ENCODE measurements at regions not wholly inside any gene's neighbourhood (a gene's known extent, or its start where the extent isn't known, plus 50 kb on each side); places are given as distances from the start of the nearest gene placed in this dataset.
"Not testable (repeated sequence)": the region's sequence is repeated elsewhere in the genome, so short reads cannot be mapped to it uniquely, and the experiment has no call there.

GRCh38 chr21:5065240-5066211 is 5455.9 kb upstream of the TPTE start:
- DNase-seq (ENCODE audit: low read depth, low spot score): not testable (repeated sequence)

DNA sequence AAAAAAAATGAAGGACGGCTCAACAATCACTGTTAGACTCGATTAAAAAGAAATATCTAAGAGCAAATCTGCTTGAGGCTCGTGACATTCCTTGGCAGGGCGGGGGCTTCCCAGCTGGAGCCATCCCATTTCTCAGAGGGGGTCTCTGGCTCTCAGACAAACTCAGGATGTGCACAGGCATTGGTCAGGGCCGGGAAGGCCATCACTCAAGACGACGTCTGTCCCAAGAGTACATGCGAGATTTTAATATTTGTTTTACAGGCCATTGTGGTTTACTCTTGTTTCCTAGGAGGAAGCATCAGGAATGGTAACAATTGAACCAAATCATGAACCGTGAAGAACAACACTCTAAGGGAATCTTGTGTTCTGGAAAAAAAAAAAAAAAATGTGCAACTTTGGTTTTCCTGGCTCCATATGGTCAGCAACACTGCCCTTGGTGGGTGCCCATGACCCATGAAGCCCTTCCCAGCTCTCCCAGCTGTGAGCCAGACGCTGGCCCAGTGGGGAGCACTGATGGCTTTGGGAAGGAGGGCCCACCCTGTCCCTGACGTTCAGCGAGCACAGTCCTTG is 5454.6 kb upstream of the TPTE start:
- not testable (repeated sequence) for DNase-seq (ENCODE audit: low read depth, low spot score)

DNA sequence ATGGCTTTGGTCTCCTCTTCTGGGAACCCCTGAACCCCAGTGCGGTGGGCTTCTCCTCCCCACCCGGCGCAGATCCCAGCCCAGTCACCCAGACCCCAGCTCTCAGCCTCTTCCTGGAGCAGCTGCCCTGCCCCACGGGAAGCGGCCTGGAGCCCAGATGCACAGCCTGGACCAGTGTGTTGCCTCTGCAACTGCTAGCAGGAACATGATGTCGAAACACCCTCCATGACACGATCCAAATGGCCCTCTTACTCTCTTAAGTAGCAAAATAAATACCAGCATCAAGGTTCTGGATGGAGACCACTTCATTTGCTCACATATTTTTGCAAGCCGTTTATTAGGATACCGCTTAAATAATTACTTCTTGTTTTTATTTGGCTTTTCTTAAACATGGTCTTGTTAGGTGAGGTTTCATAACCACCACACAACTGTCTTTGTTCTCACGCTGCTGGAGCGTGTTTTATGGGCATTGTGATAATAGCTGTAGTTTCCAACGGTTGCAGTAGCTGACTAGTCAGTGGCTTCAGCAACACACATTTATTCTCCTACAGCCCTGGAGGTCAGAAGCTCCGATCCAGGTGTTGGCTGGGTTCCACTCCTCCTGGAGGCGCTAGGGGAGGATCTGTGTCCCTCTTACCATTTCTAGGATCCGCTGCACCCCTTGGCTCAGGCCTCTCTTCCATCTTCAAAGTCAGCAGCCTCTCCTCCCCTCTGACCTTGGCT is 5453.9 kb upstream of the TPTE start:
- not testable (repeated sequence) for DNase-seq (ENCODE audit: low read depth, low spot score)

GRCh38 chr21:5068649-5069048 is 5452.7 kb upstream of the TPTE start:
- not testable (repeated sequence) for DNase-seq (ENCODE audit: low read depth, low spot score)

DNA sequence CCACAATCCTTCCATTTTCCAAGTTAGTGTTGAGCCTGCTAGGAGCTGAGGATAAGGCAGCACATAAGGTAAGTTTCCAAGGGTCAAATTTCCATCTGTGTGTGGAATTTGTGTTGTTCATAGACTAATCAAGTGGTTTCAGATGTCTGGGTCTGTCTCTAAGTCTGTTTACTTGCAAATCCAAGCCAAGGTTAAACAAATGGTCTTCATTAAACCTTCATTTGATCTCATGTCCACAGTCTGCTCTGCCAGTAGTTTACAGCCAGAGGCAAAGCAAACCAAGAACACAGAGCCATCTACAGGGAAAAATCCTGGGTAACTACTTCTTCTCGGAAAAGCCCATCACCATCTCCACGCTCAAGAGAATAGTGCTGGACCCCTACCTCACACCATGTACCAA is 5450.2 kb upstream of the TPTE start:
- not testable (repeated sequence) for DNase-seq (ENCODE audit: low read depth, low spot score)

DNA sequence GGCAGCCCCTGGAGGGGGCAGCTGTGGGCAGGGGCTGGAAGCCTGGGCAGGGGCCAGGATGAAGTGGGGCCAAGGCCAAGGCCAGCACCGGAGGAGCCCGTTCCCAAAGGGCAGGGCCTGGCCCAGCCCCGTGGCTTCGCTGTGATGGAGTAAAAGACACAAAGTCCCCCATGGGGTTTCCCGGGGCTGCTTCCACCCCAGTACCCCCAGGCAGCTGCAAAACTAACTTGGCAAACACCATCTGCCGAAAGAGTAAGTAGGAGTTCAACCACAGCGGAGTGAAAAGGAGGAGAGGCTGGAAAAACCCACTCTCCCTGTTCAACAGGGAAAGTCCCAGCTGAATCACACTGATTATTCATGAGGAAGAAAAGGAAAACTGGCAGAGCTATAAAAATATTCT is 5444.5 kb upstream of the TPTE start:
- not testable (repeated sequence) for DNase-seq (ENCODE audit: low read depth, low spot score)

- DNase-seq (ENCODE audit: low read depth, low spot score): not testable (repeated sequence)
These were observed 5442.0 kb upstream of the TPTE start for GRCh38 chr21:5079361-5079760.

GRCh38 chr21:5080015-5080414 is 5441.4 kb upstream of the TPTE start:
- DNase-seq (ENCODE audit: low read depth, low spot score): not testable (repeated sequence)

- DNase-seq (ENCODE audit: low read depth, low spot score): not testable (repeated sequence)
These were observed 5437.1 kb upstream of the TPTE start for GRCh38 chr21:5084246-5084645.

- DNase-seq (ENCODE audit: low read depth, low spot score): not testable (repeated sequence)
These were observed 5435.9 kb upstream of the TPTE start for GRCh38 chr21:5085456-5085855.

GRCh38 chr21:5086416-5086815 is 5435.0 kb upstream of the TPTE start:
- DNase-seq (ENCODE audit: low read depth, low spot score): not testable (repeated sequence)

GRCh38 chr21:5088820-5089219 is 5432.6 kb upstream of the TPTE start:
- not testable (repeated sequence) for DNase-seq (ENCODE audit: low read depth, low spot score)

- DNase-seq (ENCODE audit: low read depth, low spot score): not testable (repeated sequence)
These were observed 5431.8 kb upstream of the TPTE start for GRCh38 chr21:5089399-5090089.

- DNase-seq (ENCODE audit: low read depth, low spot score): not testable (repeated sequence)
These were observed 5431.0 kb upstream of the TPTE start for GRCh38 chr21:5090132-5091079.

- DNase-seq (ENCODE audit: low read depth, low spot score): not testable (repeated sequence)
These were observed 5430.1 kb upstream of the TPTE start for GRCh38 chr21:5091274-5091673.

DNA sequence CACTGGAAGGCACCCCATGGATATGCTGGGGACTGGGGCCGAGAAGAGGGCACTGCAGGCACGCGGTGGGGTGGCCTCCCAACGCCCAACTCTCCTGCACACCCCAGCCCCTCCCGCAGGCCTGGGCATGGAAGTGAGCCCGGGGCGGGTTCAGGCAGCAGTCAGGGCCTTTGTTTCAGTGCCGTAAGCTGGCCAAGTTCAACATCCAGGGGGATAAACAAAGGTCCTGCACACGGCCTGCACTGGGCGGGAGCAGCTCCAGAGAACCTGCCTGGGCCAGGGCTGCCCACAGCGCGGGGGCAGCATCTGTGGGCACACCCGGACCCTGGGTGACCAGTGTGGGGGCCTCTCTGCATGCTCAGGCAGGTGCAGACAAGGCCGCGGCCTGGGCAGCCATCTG is 5425.8 kb upstream of the TPTE start:
- DNase-seq (ENCODE audit: low read depth, low spot score): not testable (repeated sequence)

DNA sequence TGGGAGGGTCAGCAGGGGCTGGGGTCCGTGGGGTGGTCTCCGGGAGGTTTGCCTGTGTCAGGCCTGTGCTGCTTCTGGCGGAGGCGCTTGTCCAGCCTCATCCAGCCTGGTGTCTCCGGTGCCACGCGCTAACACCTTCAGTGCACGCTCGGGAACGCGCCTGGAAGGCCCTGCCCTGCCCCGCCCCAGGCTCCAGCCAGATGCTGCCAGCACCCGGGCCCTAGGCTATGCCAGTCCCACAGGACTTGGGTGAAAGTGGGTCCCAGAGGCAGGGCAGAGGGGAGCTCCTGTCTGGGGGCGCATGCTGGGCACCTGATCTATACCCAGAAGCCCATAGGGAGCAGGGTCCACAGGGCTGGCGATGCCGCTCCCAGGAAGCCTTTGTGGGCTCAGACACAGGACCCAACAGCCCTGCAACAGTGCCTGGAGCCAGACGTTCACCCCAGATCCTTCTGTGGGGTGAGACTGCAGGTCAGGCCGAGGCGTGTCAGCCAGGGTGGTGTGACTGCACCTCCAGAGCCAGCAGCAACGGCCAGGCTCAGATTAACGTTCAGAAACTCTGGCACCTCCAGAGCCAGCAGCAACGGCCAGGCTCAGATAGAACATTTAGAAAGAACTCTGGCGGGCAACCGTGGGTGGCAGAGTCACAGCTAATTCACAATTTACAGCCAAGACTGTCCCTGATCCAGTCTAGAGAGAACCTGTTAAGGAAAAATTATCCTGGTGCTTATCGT is 5423.2 kb upstream of the TPTE start:
- not testable (repeated sequence) for DNase-seq (ENCODE audit: low read depth, low spot score)

DNA sequence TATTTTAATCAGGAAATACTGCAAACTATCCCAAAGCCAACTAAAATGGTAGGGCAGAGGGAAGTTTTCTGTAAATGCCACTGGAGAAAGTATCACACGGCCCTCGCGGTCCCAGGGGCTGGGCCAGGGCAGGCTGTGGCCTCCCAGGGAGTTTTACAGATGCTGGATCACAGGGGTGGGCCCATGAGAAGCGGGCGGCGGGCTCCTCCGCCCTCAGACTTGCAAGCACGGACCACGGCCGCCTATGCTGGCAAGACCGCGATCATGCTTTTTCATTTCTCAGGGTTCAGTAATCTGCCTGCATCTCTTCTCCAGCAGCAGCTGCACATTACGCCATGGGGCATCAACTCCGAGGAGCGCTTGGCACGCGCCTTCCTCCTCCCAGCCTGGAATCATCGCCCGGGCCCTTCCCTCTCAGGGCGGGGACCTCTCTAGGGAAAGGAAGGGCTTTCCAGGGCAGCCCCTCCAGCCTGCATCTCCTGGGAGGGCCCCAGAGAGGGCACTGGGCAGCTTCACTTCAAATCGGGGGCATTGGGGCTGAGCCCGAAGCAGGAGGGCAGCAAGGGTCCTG is 5420.7 kb upstream of the TPTE start:
- not testable (repeated sequence) for DNase-seq (ENCODE audit: low read depth, low spot score)

- not testable (repeated sequence) for DNase-seq (ENCODE audit: low read depth, low spot score)
These were observed 5419.6 kb upstream of the TPTE start for GRCh38 chr21:5101749-5102148.

All from ELF-1 (cell line).